ENCODE measurements at regions not wholly inside any gene's neighbourhood (a gene's known extent, or its start where the extent isn't known, plus 50 kb on each side); places are given as distances from the start of the nearest gene placed in this dataset.

GRCh38 chr19:30128211-30128610, 186.2 kb downstream of the URI1 start:
- no peak overlapping the region for H3K27ac ChIP-seq (ENCODE audit: low read depth, low read length)
- DNase-seq (ENCODE audit: low read depth, low spot score), result no peak
- TF ChIP-seq CTCF (IDR thresholded peaks at IDR 0.05 in 2 of 3, conservative IDR thresholded peaks at IDR 0.05 in 1 of 3; ENCODE audit: borderline replicate concordance in 1 of 3, insufficient read depth in 1 of 3, low read depth in 2 of 3, low read length in 2 of 3), result no peak
- TF ChIP-seq TCF7L2 (IDR thresholded peaks at IDR 0.05; ENCODE audit: borderline replicate concordance, extremely low read depth, insufficient read depth, insufficient read length), result no peak
- TF ChIP-seq ELF1 (IDR thresholded peaks at IDR 0.05; ENCODE audit: borderline replicate concordance, low read depth), result no peak
- no peak for TF ChIP-seq REST (IDR thresholded peaks at IDR 0.05; ENCODE audit: low read depth)
- TF ChIP-seq EZH2phosphoT487 (IDR thresholded peaks at IDR 0.05; ENCODE audit: borderline replicate concordance), result no peak
- TF ChIP-seq ZNF274 (IDR thresholded peaks at IDR 0.05; ENCODE audit: low read depth, low read length), result no peak
- no peak for TF ChIP-seq SP1 (IDR thresholded peaks at IDR 0.05; ENCODE audit: low read depth)
- TF ChIP-seq CEBPB (IDR thresholded peaks at IDR 0.05; ENCODE audit: low read depth), result no peak
- no peak for TF ChIP-seq SRF (IDR thresholded peaks at IDR 0.05; ENCODE audit: low read depth)
- no peak for TF ChIP-seq YY1 (IDR thresholded peaks at IDR 0.05; ENCODE audit: extremely low read depth, insufficient replicate concordance, low read depth, low read length)
- TF ChIP-seq EGR1 (IDR thresholded peaks at IDR 0.05; ENCODE audit: low read depth), result no peak
- TF ChIP-seq FOSL1 (IDR thresholded peaks at IDR 0.05; ENCODE audit: low read depth), result no peak
- TF ChIP-seq SIN3A (IDR thresholded peaks at IDR 0.05; ENCODE audit: low read depth), result no peak
- no peak for TF ChIP-seq ZFX (IDR thresholded peaks at IDR 0.05)
- H2AFZ ChIP-seq (ENCODE audit: low read depth, low read length, poor library complexity, severe bottlenecking), result no peak overlapping the region
- CTCF ChIA-PET, result no interaction called here
- H3K79me2 ChIP-seq (ENCODE audit: insufficient read depth, low read length), result no peaks in the 10 kb centered on the region
- no peak for ATAC-seq
- no peak overlapping the region for H3K4me3 ChIP-seq (replicated peaks in 1 of 2; ENCODE audit: low read depth in 1 of 2, low read length in 2 of 2)
- H3K27me3 ChIP-seq (ENCODE audit: insufficient read depth, low read length), result no peaks in the 10 kb centered on the region
- H3K4me1 ChIP-seq (ENCODE audit: control insufficient read depth in 1 of 2, insufficient read depth in 2 of 2, low read length in 2 of 2), result no peaks in the 10 kb centered on the region
- H4K20me1 ChIP-seq (ENCODE audit: insufficient read depth), result no peaks in the 10 kb centered on the region
- RAD21 ChIA-PET (ENCODE audit: low non-redundant PET in 1 of 2, low total read pairs in 2 of 2, uncharacterized antibody in 2 of 2, unreplicated experiment in 2 of 2), result no interaction called here
- POLR2A ChIA-PET, result no interaction called here
- H3K36me3 ChIP-seq (ENCODE audit: control insufficient read depth in 1 of 2, insufficient read depth in 2 of 2, low read length in 2 of 2), result no peaks in the 10 kb centered on the region
- no peaks in the 10 kb centered on the region for H3K9me2 ChIP-seq (ENCODE audit: insufficient read depth)
- H3K9me3 ChIP-seq (ENCODE audit: control insufficient read depth in 1 of 2, insufficient read depth in 1 of 2, low read depth in 1 of 2, low read length in 2 of 2), result no peaks in the 10 kb centered on the region
- BruUV-seq (replicated peaks), result no TSS peak
- intact Hi-C loops (cut with micrococcal nuclease), result no loop called here
- no peak overlapping the region for H3K4me2 ChIP-seq (ENCODE audit: low read length)
- H3K9ac ChIP-seq (ENCODE audit: low read length), result no peak overlapping the region
